ENCODE measurements at regions not wholly inside any gene's neighbourhood (a gene's known extent, or its start where the extent isn't known, plus 50 kb on each side); places are given as distances from the start of the nearest gene placed in this dataset.

GRCh38 chr21:16533692-16534407 lies 804.1 kb downstream of the USP25 start:
- peak overlapping the region in 1 of 3 donors; percentile 21 for H3K9ac ChIP-seq (ENCODE audit: low read length in 3 of 3)
- TF ChIP-seq, protein P1, sequence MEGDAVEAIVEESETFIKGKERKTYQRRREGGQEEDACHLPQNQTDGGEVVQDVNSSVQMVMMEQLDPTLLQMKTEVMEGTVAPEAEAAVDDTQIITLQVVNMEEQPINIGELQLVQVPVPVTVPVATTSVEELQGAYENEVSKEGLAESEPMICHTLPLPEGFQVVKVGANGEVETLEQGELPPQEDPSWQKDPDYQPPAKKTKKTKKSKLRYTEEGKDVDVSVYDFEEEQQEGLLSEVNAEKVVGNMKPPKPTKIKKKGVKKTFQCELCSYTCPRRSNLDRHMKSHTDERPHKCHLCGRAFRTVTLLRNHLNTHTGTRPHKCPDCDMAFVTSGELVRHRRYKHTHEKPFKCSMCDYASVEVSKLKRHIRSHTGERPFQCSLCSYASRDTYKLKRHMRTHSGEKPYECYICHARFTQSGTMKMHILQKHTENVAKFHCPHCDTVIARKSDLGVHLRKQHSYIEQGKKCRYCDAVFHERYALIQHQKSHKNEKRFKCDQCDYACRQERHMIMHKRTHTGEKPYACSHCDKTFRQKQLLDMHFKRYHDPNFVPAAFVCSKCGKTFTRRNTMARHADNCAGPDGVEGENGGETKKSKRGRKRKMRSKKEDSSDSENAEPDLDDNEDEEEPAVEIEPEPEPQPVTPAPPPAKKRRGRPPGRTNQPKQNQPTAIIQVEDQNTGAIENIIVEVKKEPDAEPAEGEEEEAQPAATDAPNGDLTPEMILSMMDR (IDR thresholded peaks at IDR 0.05; ENCODE audit: borderline replicate concordance, extremely low read depth, insufficient read depth): no peak
- H3K9me3 ChIP-seq (ENCODE audit: control insufficient read depth in 2 of 3, insufficient read depth in 1 of 3, low read length in 3 of 3): no peaks in the 10 kb centered on the region
- DNase-seq (no peak), FAIRE-seq (no peak)
- no peaks in the 10 kb centered on the region for H3K36me3 ChIP-seq (ENCODE audit: control insufficient read depth in 2 of 3, insufficient read depth in 3 of 3, low read length in 3 of 3)
- H3K27ac ChIP-seq (ENCODE audit: low read depth in 2 of 2, low read length in 2 of 2): peak overlapping the region; percentile 10 to 75
- intact Hi-C loops (cut with DNase I): no loop called here
- H3K27me3 ChIP-seq (ENCODE audit: control insufficient read depth, insufficient read depth, low read length): no peaks in the 10 kb centered on the region
- H3K4me1 ChIP-seq (ENCODE audit: control insufficient read depth in 2 of 3, insufficient read depth in 2 of 3, low read depth in 1 of 3, low read length in 3 of 3): peaks cover 0 to 4% (median 3%) of the 10 kb centered on the region in 3 donors
- peak overlapping the region in 2 of 3 donors; percentile 63 to 70 for H3K4me3 ChIP-seq (ENCODE audit: low read length in 3 of 3)

DNA sequence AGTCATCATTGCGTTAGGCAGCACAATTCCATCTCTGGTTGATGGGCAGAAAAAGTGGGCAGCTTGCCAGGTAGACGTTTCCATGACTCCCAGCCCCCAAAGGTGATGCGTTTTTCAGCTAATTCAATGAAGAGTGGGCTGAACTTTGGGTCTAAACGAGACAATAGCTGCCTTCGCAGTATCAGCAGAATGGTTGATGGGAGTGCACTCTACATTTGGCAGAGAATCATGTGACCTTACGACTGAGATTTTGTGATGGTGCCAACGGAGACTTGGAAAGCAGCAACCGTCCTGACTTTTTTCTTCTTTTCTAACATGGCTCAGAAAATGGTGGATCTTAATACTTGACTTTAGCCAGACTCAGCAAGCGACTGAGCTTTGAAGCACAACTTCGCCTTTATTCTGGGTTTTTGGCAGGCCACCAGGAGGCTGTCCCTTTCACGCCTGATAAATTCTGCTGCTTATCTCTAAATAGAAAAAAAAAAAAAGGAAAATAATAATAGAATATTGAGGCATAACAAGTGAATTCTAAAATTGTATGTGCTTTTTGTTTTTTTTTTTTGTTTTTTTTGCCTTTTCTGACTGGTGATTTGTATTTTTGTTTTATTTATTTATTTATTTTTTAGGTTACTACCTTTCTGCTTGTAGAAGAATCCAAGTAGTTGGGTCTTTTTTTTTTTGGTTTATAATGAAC lies 804.8 kb downstream of the USP25 start:
- H3K36me3 ChIP-seq (ENCODE audit: control insufficient read depth in 2 of 3, insufficient read depth in 3 of 3, low read length in 3 of 3): peaks cover 0 to under 1% (median 0%) of the 10 kb centered on the region in 3 donors
- FAIRE-seq (peak; percentile 85), DNase-seq (peak in 3 of 5 donors; percentile 30 to 76 (median 52))
- no peaks in the 10 kb centered on the region for H3K27me3 ChIP-seq (ENCODE audit: control insufficient read depth, insufficient read depth, low read length)
- H3K4me3 ChIP-seq (ENCODE audit: low read length in 3 of 3): peak overlapping the region; percentile 17 to 70 (median 63)
- TF ChIP-seq, protein P1 (IDR thresholded peaks at IDR 0.05; ENCODE audit: borderline replicate concordance, extremely low read depth, insufficient read depth): no peak
- H3K9ac ChIP-seq (ENCODE audit: low read length in 3 of 3): peak overlapping the region in 1 of 3 donors; percentile 70
- H3K9me3 ChIP-seq (ENCODE audit: control insufficient read depth in 2 of 3, insufficient read depth in 1 of 3, low read length in 3 of 3): no peaks in the 10 kb centered on the region
- intact Hi-C loops (cut with DNase I): no loop called here
- peak overlapping the region; percentile 32 to 75 for H3K27ac ChIP-seq (ENCODE audit: low read depth in 2 of 2, low read length in 2 of 2)
- H3K4me1 ChIP-seq (ENCODE audit: control insufficient read depth in 2 of 3, insufficient read depth in 2 of 3, low read depth in 1 of 3, low read length in 3 of 3): peaks cover 0 to 4% (median 3%) of the 10 kb centered on the region in 3 donors

GRCh38 chr21:16535102-16535422 lies 805.3 kb downstream of the USP25 start:
- H3K27me3 ChIP-seq (ENCODE audit: control insufficient read depth, insufficient read depth, low read length): no peaks in the 10 kb centered on the region
- H3K9ac ChIP-seq (ENCODE audit: low read length in 3 of 3): peak overlapping the region in 1 of 3 donors; percentile 70
- FAIRE-seq (no peak), DNase-seq (peak in 1 of 5 donors; percentile 78)
- peaks cover 0 to 4% (median 3%) of the 10 kb centered on the region in 3 donors for H3K4me1 ChIP-seq (ENCODE audit: control insufficient read depth in 2 of 3, insufficient read depth in 2 of 3, low read depth in 1 of 3, low read length in 3 of 3)
- H3K36me3 ChIP-seq (ENCODE audit: control insufficient read depth in 2 of 3, insufficient read depth in 3 of 3, low read length in 3 of 3): peaks cover 0 to 3% (median 0%) of the 10 kb centered on the region in 3 donors
- intact Hi-C loops (cut with DNase I): no loop called here
- peak overlapping the region; percentile 23 to 70 (median 59) for H3K4me3 ChIP-seq (ENCODE audit: low read length in 3 of 3)
- no peaks in the 10 kb centered on the region for H3K9me3 ChIP-seq (ENCODE audit: control insufficient read depth in 2 of 3, insufficient read depth in 1 of 3, low read length in 3 of 3)
- TF ChIP-seq, protein P1 (IDR thresholded peaks at IDR 0.05; ENCODE audit: borderline replicate concordance, extremely low read depth, insufficient read depth): no peak
- peak overlapping the region; percentile 32 to 63 for H3K27ac ChIP-seq (ENCODE audit: low read depth in 2 of 2, low read length in 2 of 2)
